ENCODE measurements at regions not wholly inside any gene's neighbourhood (a gene's known extent, or its start where the extent isn't known, plus 50 kb on each side); places are given as distances from the start of the nearest gene placed in this dataset.

GRCh38 chr14:98249476-98249875, 1022.5 kb downstream of the BCL11B start:
- Histone ChIP-seq H3K9me2 (replicated peaks; ENCODE audit: insufficient read depth) (no peaks in the 10 kb centered on the region), H2AFZ (no peak overlapping the region), H3K4me1 (ENCODE audit: insufficient read depth) (no peaks in the 10 kb centered on the region), H3K27ac (no peak overlapping the region), H3K4me3 (no peak overlapping the region), H3K4me2 (no peak overlapping the region), H3K9me3 (ENCODE audit: low read depth) (no peaks in the 10 kb centered on the region), H3K36me3 (replicated peaks; ENCODE audit: insufficient read depth, low read depth) (no peaks in the 10 kb centered on the region), H3K27me3 (no peaks in the 10 kb centered on the region), H3K79me2 (no peaks in the 10 kb centered on the region), H4K20me1 (ENCODE audit: insufficient read depth, poor library complexity, severe bottlenecking) (no peaks in the 10 kb centered on the region)
- WGBS (ENCODE audit: low lambda C conversion rate, missing lambda C conversion rate) = 31% methylated on average over 2 of the region's 2 CpGs
- no peak for TF ChIP-seq EZH2 (IDR thresholded peaks at IDR 0.05; ENCODE audit: borderline replicate concordance)
- no peak for DNase-seq (ENCODE audit: low spot score)

GRCh38 chr14:98252820-98253219, 1019.2 kb downstream of the BCL11B start:
- no peak overlapping the region for H3K27ac ChIP-seq
- no peak overlapping the region for H2AFZ ChIP-seq
- DNase-seq (ENCODE audit: low spot score) = no peak
- H4K20me1 ChIP-seq (ENCODE audit: insufficient read depth, poor library complexity, severe bottlenecking) = no peaks in the 10 kb centered on the region
- TF ChIP-seq CTCF (IDR thresholded peaks at IDR 0.05; ENCODE audit: poor library complexity) = no peak
- no peak for TF ChIP-seq EZH2 (IDR thresholded peaks at IDR 0.05; ENCODE audit: borderline replicate concordance)
- H3K79me2 ChIP-seq = no peaks in the 10 kb centered on the region
- H3K4me3 ChIP-seq = no peak overlapping the region
- H3K9me2 ChIP-seq (replicated peaks; ENCODE audit: insufficient read depth) = no peaks in the 10 kb centered on the region
- H3K4me2 ChIP-seq = no peak overlapping the region
- WGBS (ENCODE audit: low lambda C conversion rate, missing lambda C conversion rate) = 58% methylated on average over 1 of the region's 1 CpG
- H3K4me1 ChIP-seq (ENCODE audit: insufficient read depth) = no peaks in the 10 kb centered on the region
- no peaks in the 10 kb centered on the region for H3K27me3 ChIP-seq
- no peaks in the 10 kb centered on the region for H3K9me3 ChIP-seq (ENCODE audit: low read depth)
- no peaks in the 10 kb centered on the region for H3K36me3 ChIP-seq (replicated peaks; ENCODE audit: insufficient read depth, low read depth)

DNA sequence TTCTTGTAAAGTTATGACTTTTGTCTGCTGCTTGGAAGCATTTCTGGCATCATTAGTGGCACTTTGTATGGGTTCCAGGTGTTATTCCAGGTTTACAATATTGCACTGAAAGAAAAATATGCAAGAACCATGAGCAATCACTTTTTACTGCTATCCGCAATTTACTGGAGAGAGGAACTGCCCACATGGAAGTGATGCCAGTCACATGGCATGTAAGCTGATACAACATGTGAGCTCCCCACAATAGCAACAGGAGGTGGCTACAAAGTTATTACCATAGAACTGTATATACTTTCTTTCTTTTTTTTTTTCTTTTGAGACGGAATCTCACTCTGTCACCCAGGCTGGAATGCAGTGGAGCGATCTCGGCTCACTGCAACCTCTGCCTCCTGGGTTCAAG, 1012.1 kb downstream of the BCL11B start:
- no peaks in the 10 kb centered on the region for H3K36me3 ChIP-seq (replicated peaks; ENCODE audit: insufficient read depth, low read depth)
- no peaks in the 10 kb centered on the region for H3K4me1 ChIP-seq (ENCODE audit: insufficient read depth)
- H3K9me3 ChIP-seq (ENCODE audit: low read depth) = no peaks in the 10 kb centered on the region
- 77% methylated on average over 4 of the region's 4 CpGs for WGBS (ENCODE audit: low lambda C conversion rate, missing lambda C conversion rate)
- no peak for DNase-seq (ENCODE audit: low spot score)
- H3K27me3 ChIP-seq = no peaks in the 10 kb centered on the region
- H2AFZ ChIP-seq = no peak overlapping the region
- no peaks in the 10 kb centered on the region for H3K9me2 ChIP-seq (replicated peaks; ENCODE audit: insufficient read depth)
- no peak overlapping the region for H3K27ac ChIP-seq
- H3K79me2 ChIP-seq = no peaks in the 10 kb centered on the region
- no peak overlapping the region for H3K4me3 ChIP-seq
- H4K20me1 ChIP-seq (ENCODE audit: insufficient read depth, poor library complexity, severe bottlenecking) = no peaks in the 10 kb centered on the region
- no peak overlapping the region for H3K4me2 ChIP-seq
- no peak for TF ChIP-seq CTCF (IDR thresholded peaks at IDR 0.05; ENCODE audit: poor library complexity)
- no peak for TF ChIP-seq EZH2 (IDR thresholded peaks at IDR 0.05; ENCODE audit: borderline replicate concordance)
- TF ChIP-seq EZH2phosphoT487 (IDR thresholded peaks at IDR 0.05; ENCODE audit: low read depth, severe bottlenecking, unreplicated experiment) = no peak

GRCh38 chr14:98262566-98262965, 1009.4 kb downstream of the BCL11B start:
- Histone ChIP-seq H3K4me1 (ENCODE audit: insufficient read depth) (no peaks in the 10 kb centered on the region), H3K4me2 (no peak overlapping the region), H3K27ac (no peak overlapping the region), H3K79me2 (no peaks in the 10 kb centered on the region), H4K20me1 (ENCODE audit: insufficient read depth, poor library complexity, severe bottlenecking) (no peaks in the 10 kb centered on the region), H3K4me3 (no peak overlapping the region), H2AFZ (no peak overlapping the region), H3K36me3 (replicated peaks; ENCODE audit: insufficient read depth, low read depth) (no peaks in the 10 kb centered on the region), H3K27me3 (no peaks in the 10 kb centered on the region), H3K9me3 (ENCODE audit: low read depth) (no peaks in the 10 kb centered on the region), H3K9me2 (replicated peaks; ENCODE audit: insufficient read depth) (no peaks in the 10 kb centered on the region)
- TF ChIP-seq EZH2 (IDR thresholded peaks at IDR 0.05; ENCODE audit: borderline replicate concordance) = no peak
- no peak for TF ChIP-seq EZH2phosphoT487 (IDR thresholded peaks at IDR 0.05; ENCODE audit: low read depth, severe bottlenecking, unreplicated experiment)
- no peak for TF ChIP-seq CTCF (IDR thresholded peaks at IDR 0.05; ENCODE audit: poor library complexity)
- DNase-seq (ENCODE audit: low spot score) = no peak
- 96% methylated on average over 5 of the region's 5 CpGs for whole genome bisulfite sequencing (ENCODE audit: low lambda C conversion rate, missing lambda C conversion rate)
